Endothelial cell (in vitro differentiated cells): ENCODE measurements at regions not wholly inside any gene's neighbourhood (a gene's known extent, or its start where the extent isn't known, plus 50 kb on each side); places are given as distances from the start of the nearest gene placed in this dataset.

Source experiments
- DNase-seq: peaks from one replicate; pipeline ENCODE4 v3.0.0; 2021; ENCODE audit warnings: low spot score
- H3K27ac Mint-ChIP-seq: one replicate; pipeline ENCODE4 v1.8.0; 2021; ENCODE audit warnings: mixed read lengths, inconsistent platforms; ENCODE audit not compliant: unreplicated experiment
- H3K27me3 Mint-ChIP-seq: one replicate; pipeline ENCODE4 v1.8.0; 2021; ENCODE audit warnings: mild to moderate bottlenecking, moderate library complexity, mixed read lengths, inconsistent platforms; ENCODE audit not compliant: unreplicated experiment
- H3K36me3 Mint-ChIP-seq: one replicate; pipeline ENCODE4 v1.8.0; 2021; ENCODE audit warnings: mild to moderate bottlenecking, low read depth, mixed read lengths, inconsistent platforms; ENCODE audit not compliant: unreplicated experiment
- H3K4me1 Mint-ChIP-seq: one replicate; pipeline ENCODE4 v1.8.0; 2021; ENCODE audit warnings: mild to moderate bottlenecking, mixed read lengths, inconsistent platforms; ENCODE audit not compliant: unreplicated experiment
- H3K4me3 Mint-ChIP-seq: one replicate; pipeline ENCODE4 v1.8.0; 2021; ENCODE audit warnings: mild to moderate bottlenecking, mixed read lengths, inconsistent platforms; ENCODE audit not compliant: unreplicated experiment
- H3K9me3 Mint-ChIP-seq: one replicate; pipeline ENCODE4 v1.8.0; 2021; ENCODE audit warnings: mixed read lengths, inconsistent platforms; ENCODE audit not compliant: unreplicated experiment
- CTCF ChIP-seq: fragments of 200-600 bp; sonication (generic); IDR thresholded peaks from one replicate; pipeline ENCODE4 v1.5.0; 2021; ENCODE audit warnings: antibody characterized with exemption; ENCODE audit not compliant: unreplicated experiment

GRCh38 chr15:29526802-29527201, 257.2 kb upstream of the NSMCE3 start:
- DNase-seq, result no peak
- H3K27ac Mint-ChIP-seq, result no peak overlapping the region
- no peaks in the 10 kb centered on the region for H3K4me1 Mint-ChIP-seq
- TF ChIP-seq CTCF, result no peak
- no peak overlapping the region for H3K4me3 Mint-ChIP-seq
- no peaks in the 10 kb centered on the region for H3K27me3 Mint-ChIP-seq
- no peaks in the 10 kb centered on the region for H3K9me3 Mint-ChIP-seq
- H3K36me3 Mint-ChIP-seq, result no peaks in the 10 kb centered on the region

GRCh38 chr15:29522373-29523276, 253.0 kb upstream of the NSMCE3 start:
- no peaks in the 10 kb centered on the region for H3K9me3 Mint-ChIP-seq
- no peak overlapping the region for H3K27ac Mint-ChIP-seq
- peaks cover 23% of the 10 kb centered on the region for H3K4me1 Mint-ChIP-seq
- no peak overlapping the region for H3K4me3 Mint-ChIP-seq
- no peaks in the 10 kb centered on the region for H3K36me3 Mint-ChIP-seq
- no peak for DNase-seq
- H3K27me3 Mint-ChIP-seq, result no peaks in the 10 kb centered on the region
- TF ChIP-seq CTCF, result no peak

- H3K9me3 Mint-ChIP-seq, result no peaks in the 10 kb centered on the region
- no peaks in the 10 kb centered on the region for H3K36me3 Mint-ChIP-seq
- peaks cover 2% of the 10 kb centered on the region for H3K27me3 Mint-ChIP-seq
- peaks cover 32% of the 10 kb centered on the region for H3K4me1 Mint-ChIP-seq
- no peak for TF ChIP-seq CTCF
- H3K4me3 Mint-ChIP-seq, result no peak overlapping the region
- no peak for DNase-seq
- no peak overlapping the region for H3K27ac Mint-ChIP-seq
Measured at GRCh38 chr15:29518442-29518841, 248.8 kb upstream of the NSMCE3 start.

GRCh38 chr15:29517829-29518228, 248.2 kb upstream of the NSMCE3 start:
- H3K36me3 Mint-ChIP-seq, result no peaks in the 10 kb centered on the region
- no peak overlapping the region for H3K4me3 Mint-ChIP-seq
- no peaks in the 10 kb centered on the region for H3K9me3 Mint-ChIP-seq
- DNase-seq, result no peak
- H3K27me3 Mint-ChIP-seq, result peaks cover 2% of the 10 kb centered on the region
- no peak overlapping the region for H3K27ac Mint-ChIP-seq
- no peak for TF ChIP-seq CTCF
- H3K4me1 Mint-ChIP-seq, result peaks cover 32% of the 10 kb centered on the region

GRCh38 chr15:29516929-29517328, 247.3 kb upstream of the NSMCE3 start:
- H3K27ac Mint-ChIP-seq, result no peak overlapping the region
- no peak overlapping the region for H3K4me3 Mint-ChIP-seq
- H3K9me3 Mint-ChIP-seq, result no peaks in the 10 kb centered on the region
- no peak for TF ChIP-seq CTCF
- no peak for DNase-seq
- H3K36me3 Mint-ChIP-seq, result no peaks in the 10 kb centered on the region
- H3K27me3 Mint-ChIP-seq, result peaks cover 2% of the 10 kb centered on the region
- peaks cover 32% of the 10 kb centered on the region for H3K4me1 Mint-ChIP-seq
